Retina (tissue), 1 donor: ENCODE measurements at regions not wholly inside any gene's neighbourhood (a gene's known extent, or its start where the extent isn't known, plus 50 kb on each side); places are given as distances from the start of the nearest gene placed in this dataset.
"Not testable (repeated sequence)": the region's sequence is repeated elsewhere in the genome, so short reads cannot be mapped to it uniquely, and the experiment has no call there.

ENCODE experiments used
- DNase-seq: peaks from one replicate; pipeline ENCODE4 v3.0.0-alpha.2; 2016

- DNase-seq: no peak
Observed at GRCh38 chr1:181205901-181206300, 117.4 kb downstream of the IER5 start.

- DNase-seq: no peak
Observed at GRCh38 chr1:181206513-181206912, 118.0 kb downstream of the IER5 start.

- no peak for DNase-seq
Observed at GRCh38 chr1:181206979-181207790, 118.7 kb downstream of the IER5 start.

GRCh38 chr1:181208083-181208482, 119.6 kb downstream of the IER5 start:
- DNase-seq: no peak

GRCh38 chr1:181208967-181209366, 120.5 kb downstream of the IER5 start:
- peak; percentile 43 for DNase-seq

GRCh38 chr1:181213056-181213455, 124.6 kb downstream of the IER5 start:
- no peak for DNase-seq

- no peak for DNase-seq
Observed at GRCh38 chr1:181216591-181216994, 128.1 kb downstream of the IER5 start.

GRCh38 chr1:181219938-181220337, 131.4 kb downstream of the IER5 start:
- no peak for DNase-seq

- no peak for DNase-seq
Observed at GRCh38 chr1:181221078-181221477, 132.6 kb downstream of the IER5 start.

GRCh38 chr1:181222972-181223505, 134.5 kb downstream of the IER5 start:
- DNase-seq: no peak

- not testable (repeated sequence) for DNase-seq
Observed at GRCh38 chr1:181226728-181227127, 138.2 kb downstream of the IER5 start.

- no peak for DNase-seq
Observed at GRCh38 chr1:181239086-181239485, 150.6 kb downstream of the IER5 start.

GRCh38 chr1:181246320-181246719, 157.8 kb downstream of the IER5 start:
- DNase-seq: not testable (repeated sequence)

- not testable (repeated sequence) for DNase-seq
Observed at GRCh38 chr1:181248361-181248760, 159.9 kb downstream of the IER5 start.

GRCh38 chr1:181249186-181249585, 160.7 kb downstream of the IER5 start:
- no peak for DNase-seq

- no peak for DNase-seq
Observed at GRCh38 chr1:181250038-181250437, 161.5 kb downstream of the IER5 start.

GRCh38 chr1:181251001-181251712, 162.7 kb downstream of the IER5 start:
- DNase-seq: no peak

- no peak for DNase-seq
Observed at GRCh38 chr1:181251713-181252075, 163.2 kb downstream of the IER5 start.

GRCh38 chr1:181253601-181254000, 165.1 kb downstream of the IER5 start:
- not testable (repeated sequence) for DNase-seq

GRCh38 chr1:181255270-181255929, 166.9 kb downstream of the IER5 start:
- no peak for DNase-seq

GRCh38 chr1:181257117-181257516, 168.6 kb downstream of the IER5 start:
- DNase-seq: no peak

- peak; percentile 59 for DNase-seq
Observed at GRCh38 chr1:181259026-181259745, 170.7 kb downstream of the IER5 start.

- no peak for DNase-seq
Observed at GRCh38 chr1:181260271-181260670, 171.8 kb downstream of the IER5 start.
